Activated CD4-positive, alpha-beta memory T cell treated with anti-CD3 and anti-CD28 coated beads, Interleukin-2, amount 10 ng/mL, durations not matched to agents 7 days and 5 days (primary cell): ENCODE measurements at regions not wholly inside any gene's neighbourhood (a gene's known extent, or its start where the extent isn't known, plus 50 kb on each side); places are given as distances from the start of the nearest gene placed in this dataset.

Source experiments
- CTCF ChIA-PET: fragments of 350-600 bp; sonication (Branson Sonifier 250); formaldehyde crosslinking; loops from one replicate; lab custom pipeline; 2021; ENCODE audit warnings: antibody characterized with exemption, inconsistent platforms; lab: Charles Lee
- POLR2A ChIA-PET: fragments of 350-600 bp; sonication (Branson Sonifier 250); formaldehyde crosslinking; loops from one replicate; lab custom pipeline; 2021; ENCODE audit warnings: antibody characterized with exemption; lab: Charles Lee
- DNase-seq: peaks from one replicate; pipeline ENCODE4 v3.0.0-alpha.2; 2020
- H3K27ac Mint-ChIP-seq: one replicate; pipeline ENCODE4 v1.8.0; 2021; ENCODE audit warnings: mild to moderate bottlenecking, mixed read lengths
- H3K27me3 Mint-ChIP-seq: one replicate; pipeline ENCODE4 v1.8.0; 2021; ENCODE audit warnings: mixed read lengths
- H3K36me3 Mint-ChIP-seq: one replicate; pipeline ENCODE4 v1.8.0; 2021; ENCODE audit warnings: low read depth, mixed read lengths
- H3K4me1 Mint-ChIP-seq: one replicate; pipeline ENCODE4 v1.8.0; 2021; ENCODE audit warnings: mixed read lengths
- H3K4me3 Mint-ChIP-seq: one replicate; pipeline ENCODE4 v1.8.0; 2021; ENCODE audit warnings: mild to moderate bottlenecking, mixed read lengths
- H3K9me3 Mint-ChIP-seq: one replicate; pipeline ENCODE4 v1.8.0; 2021; ENCODE audit warnings: mixed read lengths

- no peaks in the 10 kb centered on the region for H3K4me1 Mint-ChIP-seq
- no peaks in the 10 kb centered on the region for H3K27me3 Mint-ChIP-seq
- CTCF ChIA-PET, result no interaction called here
- DNase-seq, result no peak
- H3K36me3 Mint-ChIP-seq, result no peaks in the 10 kb centered on the region
- POLR2A ChIA-PET, result no interaction called here
- no peak overlapping the region for H3K27ac Mint-ChIP-seq
- no peaks in the 10 kb centered on the region for H3K9me3 Mint-ChIP-seq
- H3K4me3 Mint-ChIP-seq, result no peak overlapping the region
Measured at GRCh38 chr1:70836456-70836855, 211.2 kb downstream of the PTGER3 start.

GRCh38 chr1:70840260-70840953 lies 207.2 kb downstream of the PTGER3 start:
- CTCF ChIA-PET, result no interaction called here
- H3K27ac Mint-ChIP-seq, result no peak overlapping the region
- H3K4me1 Mint-ChIP-seq, result no peaks in the 10 kb centered on the region
- H3K27me3 Mint-ChIP-seq, result no peaks in the 10 kb centered on the region
- no peaks in the 10 kb centered on the region for H3K9me3 Mint-ChIP-seq
- POLR2A ChIA-PET, result no interaction called here
- DNase-seq, result no peak
- H3K36me3 Mint-ChIP-seq, result no peaks in the 10 kb centered on the region
- H3K4me3 Mint-ChIP-seq, result no peak overlapping the region

- no peaks in the 10 kb centered on the region for H3K9me3 Mint-ChIP-seq
- H3K27me3 Mint-ChIP-seq, result no peaks in the 10 kb centered on the region
- H3K4me1 Mint-ChIP-seq, result no peaks in the 10 kb centered on the region
- CTCF ChIA-PET, result no interaction called here
- POLR2A ChIA-PET, result no interaction called here
- H3K27ac Mint-ChIP-seq, result no peak overlapping the region
- no peaks in the 10 kb centered on the region for H3K36me3 Mint-ChIP-seq
- no peak for DNase-seq
- no peak overlapping the region for H3K4me3 Mint-ChIP-seq
Measured at GRCh38 chr1:70842562-70842961, 205.1 kb downstream of the PTGER3 start.

GRCh38 chr1:70843452-70843851 lies 204.2 kb downstream of the PTGER3 start:
- H3K9me3 Mint-ChIP-seq, result no peaks in the 10 kb centered on the region
- H3K4me1 Mint-ChIP-seq, result no peaks in the 10 kb centered on the region
- H3K27me3 Mint-ChIP-seq, result no peaks in the 10 kb centered on the region
- no peaks in the 10 kb centered on the region for H3K36me3 Mint-ChIP-seq
- DNase-seq, result no peak
- no peak overlapping the region for H3K27ac Mint-ChIP-seq
- H3K4me3 Mint-ChIP-seq, result no peak overlapping the region
- ChIA-PET CTCF (no interaction called here), POLR2A (no interaction called here)

GRCh38 chr1:70847013-70847412 lies 200.6 kb downstream of the PTGER3 start:
- no peaks in the 10 kb centered on the region for H3K9me3 Mint-ChIP-seq
- DNase-seq, result no peak
- ChIA-PET CTCF (no interaction called here), POLR2A (no interaction called here)
- no peak overlapping the region for H3K27ac Mint-ChIP-seq
- H3K27me3 Mint-ChIP-seq, result no peaks in the 10 kb centered on the region
- H3K4me3 Mint-ChIP-seq, result no peak overlapping the region
- H3K4me1 Mint-ChIP-seq, result no peaks in the 10 kb centered on the region
- H3K36me3 Mint-ChIP-seq, result no peaks in the 10 kb centered on the region

- POLR2A ChIA-PET, result no interaction called here
- Mint-ChIP-seq H3K4me1 (no peaks in the 10 kb centered on the region), H3K36me3 (no peaks in the 10 kb centered on the region), H3K27me3 (no peaks in the 10 kb centered on the region), H3K27ac (no peak overlapping the region), H3K4me3 (no peak overlapping the region), H3K9me3 (no peaks in the 10 kb centered on the region)
- DNase-seq, result no peak
- CTCF ChIA-PET, result no interaction called here
Measured at GRCh38 chr1:70855203-70855602, 192.4 kb downstream of the PTGER3 start.

GRCh38 chr1:70856201-70856600 lies 191.4 kb downstream of the PTGER3 start:
- Mint-ChIP-seq H3K36me3 (no peaks in the 10 kb centered on the region), H3K4me3 (no peak overlapping the region), H3K9me3 (no peaks in the 10 kb centered on the region), H3K27me3 (no peaks in the 10 kb centered on the region), H3K4me1 (no peaks in the 10 kb centered on the region), H3K27ac (no peak overlapping the region)
- DNase-seq, result no peak
- POLR2A ChIA-PET, result no interaction called here
- CTCF ChIA-PET, result no interaction called here

GRCh38 chr1:70863239-70863638 lies 184.4 kb downstream of the PTGER3 start:
- Mint-ChIP-seq H3K4me3 (no peak overlapping the region), H3K36me3 (no peaks in the 10 kb centered on the region), H3K27ac (no peak overlapping the region), H3K4me1 (no peaks in the 10 kb centered on the region), H3K27me3 (no peaks in the 10 kb centered on the region), H3K9me3 (no peaks in the 10 kb centered on the region)
- CTCF ChIA-PET, result no interaction called here
- no peak for DNase-seq
- POLR2A ChIA-PET, result no interaction called here

- no peak overlapping the region for H3K4me3 Mint-ChIP-seq
- no peaks in the 10 kb centered on the region for H3K9me3 Mint-ChIP-seq
- no peaks in the 10 kb centered on the region for H3K27me3 Mint-ChIP-seq
- no peak for DNase-seq
- POLR2A ChIA-PET, result no interaction called here
- H3K4me1 Mint-ChIP-seq, result no peaks in the 10 kb centered on the region
- CTCF ChIA-PET, result no interaction called here
- no peaks in the 10 kb centered on the region for H3K36me3 Mint-ChIP-seq
- H3K27ac Mint-ChIP-seq, result no peak overlapping the region
Measured at GRCh38 chr1:70864302-70864701, 183.3 kb downstream of the PTGER3 start.

GRCh38 chr1:70866542-70867264 lies 180.9 kb downstream of the PTGER3 start:
- no peak overlapping the region for H3K4me3 Mint-ChIP-seq

GRCh38 chr1:70871790-70872189 lies 175.8 kb downstream of the PTGER3 start:
- ChIA-PET POLR2A (no interaction called here), CTCF (no interaction called here)
- Mint-ChIP-seq H3K9me3 (no peaks in the 10 kb centered on the region), H3K4me1 (no peaks in the 10 kb centered on the region), H3K27ac (no peak overlapping the region), H3K4me3 (no peak overlapping the region), H3K36me3 (no peaks in the 10 kb centered on the region), H3K27me3 (no peaks in the 10 kb centered on the region)
- DNase-seq, result no peak

More at GRCh38 chr1:70866542-70867264, 180.9 kb downstream of the PTGER3 start:
- Mint-ChIP-seq H3K36me3 (no peaks in the 10 kb centered on the region), H3K4me1 (no peaks in the 10 kb centered on the region), H3K9me3 (no peaks in the 10 kb centered on the region), H3K27me3 (no peaks in the 10 kb centered on the region), H3K27ac (no peak overlapping the region)
- POLR2A ChIA-PET, result no interaction called here
- CTCF ChIA-PET, result no interaction called here
- no peak for DNase-seq

- DNase-seq, result no peak
- no peaks in the 10 kb centered on the region for H3K9me3 Mint-ChIP-seq
- no peak overlapping the region for H3K27ac Mint-ChIP-seq
- POLR2A ChIA-PET, result no interaction called here
- no peak overlapping the region for H3K4me3 Mint-ChIP-seq
- no peaks in the 10 kb centered on the region for H3K36me3 Mint-ChIP-seq
- CTCF ChIA-PET, result no interaction called here
- no peaks in the 10 kb centered on the region for H3K27me3 Mint-ChIP-seq
- H3K4me1 Mint-ChIP-seq, result no peaks in the 10 kb centered on the region
Measured at GRCh38 chr1:70874063-70874462, 173.6 kb downstream of the PTGER3 start.

- Mint-ChIP-seq H3K4me1 (no peaks in the 10 kb centered on the region), H3K9me3 (no peaks in the 10 kb centered on the region), H3K4me3 (no peak overlapping the region), H3K27me3 (no peaks in the 10 kb centered on the region), H3K36me3 (no peaks in the 10 kb centered on the region), H3K27ac (no peak overlapping the region)
- POLR2A ChIA-PET, result no interaction called here
- CTCF ChIA-PET, result no interaction called here
- no peak for DNase-seq
Measured at GRCh38 chr1:70874818-70875217, 172.8 kb downstream of the PTGER3 start.

- ChIA-PET POLR2A (no interaction called here), CTCF (no interaction called here)
- H3K36me3 Mint-ChIP-seq, result no peaks in the 10 kb centered on the region
- H3K9me3 Mint-ChIP-seq, result peaks cover 7% of the 10 kb centered on the region
- H3K4me1 Mint-ChIP-seq, result no peaks in the 10 kb centered on the region
- H3K4me3 Mint-ChIP-seq, result no peak overlapping the region
- DNase-seq, result no peak
- no peak overlapping the region for H3K27ac Mint-ChIP-seq
- no peaks in the 10 kb centered on the region for H3K27me3 Mint-ChIP-seq
Measured at GRCh38 chr1:70877343-70877742, 170.3 kb downstream of the PTGER3 start.
